ENCODE measurements at regions not wholly inside any gene's neighbourhood (a gene's known extent, or its start where the extent isn't known, plus 50 kb on each side); places are given as distances from the start of the nearest gene placed in this dataset.

DNA sequence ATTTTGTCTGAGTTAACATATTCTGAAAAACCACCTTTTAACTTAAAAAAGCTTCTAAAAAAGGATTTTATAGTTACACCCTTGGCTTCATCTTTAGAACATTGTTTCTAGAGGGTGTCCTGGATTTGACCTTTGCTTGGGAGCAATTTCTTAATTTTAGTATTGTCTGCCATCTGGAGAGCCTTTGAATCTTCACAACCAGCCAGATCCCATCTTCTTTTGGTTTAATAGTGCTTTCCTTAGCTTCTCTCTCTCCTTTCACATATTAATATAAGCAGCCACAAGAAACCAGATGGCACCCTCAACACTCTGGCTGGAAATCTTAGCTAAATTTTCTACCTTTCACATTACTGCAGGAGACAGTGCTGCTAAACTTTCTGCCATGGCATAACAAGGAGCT, 76.5 kb upstream of the TSPAN2 start:
- TF ChIP-seq EP300 (IDR thresholded peaks at IDR 0.05) (no peak), POLR2A (IDR thresholded peaks at IDR 0.05) (no peak), POLR2AphosphoS5 (IDR thresholded peaks at IDR 0.05) (no peak)
- TF ChIP-seq, protein P1, sequence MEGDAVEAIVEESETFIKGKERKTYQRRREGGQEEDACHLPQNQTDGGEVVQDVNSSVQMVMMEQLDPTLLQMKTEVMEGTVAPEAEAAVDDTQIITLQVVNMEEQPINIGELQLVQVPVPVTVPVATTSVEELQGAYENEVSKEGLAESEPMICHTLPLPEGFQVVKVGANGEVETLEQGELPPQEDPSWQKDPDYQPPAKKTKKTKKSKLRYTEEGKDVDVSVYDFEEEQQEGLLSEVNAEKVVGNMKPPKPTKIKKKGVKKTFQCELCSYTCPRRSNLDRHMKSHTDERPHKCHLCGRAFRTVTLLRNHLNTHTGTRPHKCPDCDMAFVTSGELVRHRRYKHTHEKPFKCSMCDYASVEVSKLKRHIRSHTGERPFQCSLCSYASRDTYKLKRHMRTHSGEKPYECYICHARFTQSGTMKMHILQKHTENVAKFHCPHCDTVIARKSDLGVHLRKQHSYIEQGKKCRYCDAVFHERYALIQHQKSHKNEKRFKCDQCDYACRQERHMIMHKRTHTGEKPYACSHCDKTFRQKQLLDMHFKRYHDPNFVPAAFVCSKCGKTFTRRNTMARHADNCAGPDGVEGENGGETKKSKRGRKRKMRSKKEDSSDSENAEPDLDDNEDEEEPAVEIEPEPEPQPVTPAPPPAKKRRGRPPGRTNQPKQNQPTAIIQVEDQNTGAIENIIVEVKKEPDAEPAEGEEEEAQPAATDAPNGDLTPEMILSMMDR (IDR thresholded peaks at IDR 0.05) = no peak
- Histone ChIP-seq H3K27me3 (no peaks in the 10 kb centered on the region), H3K9me3 (no peaks in the 10 kb centered on the region), H3K36me3 (no peaks in the 10 kb centered on the region), H3K4me1 (no peaks in the 10 kb centered on the region), H3K4me3 (no peak overlapping the region), H3K27ac (no peak overlapping the region)
- no peak for DNase-seq
- intact Hi-C loops (cut with DNase I) = no loop called here

- H3K36me3 ChIP-seq = no peaks in the 10 kb centered on the region
- WGBS, 2 donors = 86 to 88% methylated on average over 6 of the region's 6 CpGs
- H3K4me3 ChIP-seq = no peak overlapping the region
- no peaks in the 10 kb centered on the region for H3K9me3 ChIP-seq
- DNase-seq = no peak
- no peak overlapping the region for H3K27ac ChIP-seq
- H3K27me3 ChIP-seq = no peaks in the 10 kb centered on the region
- H3K4me1 ChIP-seq = no peaks in the 10 kb centered on the region
- TF ChIP-seq POLR2A (IDR thresholded peaks at IDR 0.05) (no peak), EP300 (IDR thresholded peaks at IDR 0.05) (no peak), POLR2AphosphoS5 (IDR thresholded peaks at IDR 0.05) (no peak)
- TF ChIP-seq, protein P1 (IDR thresholded peaks at IDR 0.05) = no peak
- intact Hi-C loops (cut with DNase I) = no loop called here
These were observed 75.8 kb upstream of the TSPAN2 start for GRCh38 chr1:115164940-115165705.

DNA sequence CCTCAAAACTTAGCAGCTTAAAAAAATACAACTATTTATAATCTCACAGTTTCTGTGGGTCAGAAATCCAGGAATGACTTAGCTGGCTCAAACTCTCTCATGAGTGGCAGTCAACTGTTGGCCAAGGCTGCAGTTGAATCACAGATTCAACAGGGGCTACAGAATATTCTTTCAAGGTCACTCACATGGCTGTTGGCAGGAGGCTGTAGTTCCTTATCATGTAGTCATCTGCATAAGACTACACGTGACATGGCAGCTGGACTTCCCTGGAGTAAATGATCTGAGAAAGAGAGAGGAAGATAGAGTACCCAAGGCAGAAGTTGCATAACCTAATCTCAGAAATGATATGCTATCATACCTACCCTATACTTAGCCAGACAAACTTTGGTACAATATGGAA, 75.2 kb upstream of the TSPAN2 start:
- no peak overlapping the region for H3K27ac ChIP-seq
- 75 to 77% methylated on average over 1 of the region's 1 CpG for WGBS, 2 donors
- no peaks in the 10 kb centered on the region for H3K9me3 ChIP-seq
- H3K4me3 ChIP-seq = no peak overlapping the region
- intact Hi-C loops (cut with DNase I) = no loop called here
- H3K36me3 ChIP-seq = no peaks in the 10 kb centered on the region
- TF ChIP-seq POLR2AphosphoS5 (IDR thresholded peaks at IDR 0.05) (peak in 1 of 4 donors; percentile 26), EP300 (IDR thresholded peaks at IDR 0.05) (no peak)
- H3K4me1 ChIP-seq = no peaks in the 10 kb centered on the region
- DNase-seq = no peak
- no peaks in the 10 kb centered on the region for H3K27me3 ChIP-seq

GRCh38 chr1:115160728-115161127, 71.4 kb upstream of the TSPAN2 start:
- Histone ChIP-seq H3K27ac (no peak overlapping the region), H3K36me3 (no peaks in the 10 kb centered on the region), H3K9me3 (no peaks in the 10 kb centered on the region), H3K27me3 (no peaks in the 10 kb centered on the region), H3K4me1 (peaks cover 0 to 30% (median 19%) of the 10 kb centered on the region in 4 donors), H3K4me3 (no peak overlapping the region)
- no peak for DNase-seq
- no peak for TF ChIP-seq EP300 (IDR thresholded peaks at IDR 0.05)
- no peak for TF ChIP-seq POLR2AphosphoS5 (IDR thresholded peaks at IDR 0.05)
- no peak for TF ChIP-seq POLR2A (IDR thresholded peaks at IDR 0.05)
- TF ChIP-seq, protein P1 (IDR thresholded peaks at IDR 0.05) = no peak
- intact Hi-C loops (cut with DNase I) = no loop called here

- intact Hi-C loops (cut with DNase I) = loop anchor here (10.0 kb wide), 1 partner anchor 85 kb away; no protein-coding TSS in a partner anchor
- no peak overlapping the region for H3K27ac ChIP-seq
- no peaks in the 10 kb centered on the region for H3K9me3 ChIP-seq
- no peak for DNase-seq
- H3K27me3 ChIP-seq = no peaks in the 10 kb centered on the region
- no peak overlapping the region for H3K4me3 ChIP-seq
- TF ChIP-seq EP300 (IDR thresholded peaks at IDR 0.05) = no peak
- peaks cover 0 to 37% (median 21%) of the 10 kb centered on the region in 4 donors for H3K4me1 ChIP-seq
- no peaks in the 10 kb centered on the region for H3K36me3 ChIP-seq
These were observed 70.7 kb upstream of the TSPAN2 start for GRCh38 chr1:115159958-115160357.

GRCh38 chr1:115158181-115158580, 68.9 kb upstream of the TSPAN2 start:
- 72 to 78% methylated on average over 2 of the region's 2 CpGs for WGBS, 2 donors
- H3K36me3 ChIP-seq = no peaks in the 10 kb centered on the region
- DNase-seq = no peak

More at GRCh38 chr1:115158181-115158580, 68.9 kb upstream of the TSPAN2 start:
- Histone ChIP-seq H3K9me3 (no peaks in the 10 kb centered on the region), H3K27ac (peak overlapping the region in 3 of 4 donors; percentile 31 to 44 (median 41)), H3K4me3 (no peak overlapping the region), H3K4me1 (peaks cover 0 to 37% (median 23%) of the 10 kb centered on the region in 4 donors), H3K27me3 (no peaks in the 10 kb centered on the region)
- TF ChIP-seq POLR2AphosphoS5 (IDR thresholded peaks at IDR 0.05) (no peak), POLR2A (IDR thresholded peaks at IDR 0.05) (no peak), EP300 (IDR thresholded peaks at IDR 0.05) (no peak)
- TF ChIP-seq, protein P1 (IDR thresholded peaks at IDR 0.05) = no peak
- intact Hi-C loops (cut with DNase I) = loop anchor here (10.0 kb wide), 1 partner anchor 87 kb away; no protein-coding TSS in a partner anchor

Measured in sigmoid colon (tissue), 6 donors.